ENCODE measurements at regions not wholly inside any gene's neighbourhood (a gene's known extent, or its start where the extent isn't known, plus 50 kb on each side); places are given as distances from the start of the nearest gene placed in this dataset.

DNA sequence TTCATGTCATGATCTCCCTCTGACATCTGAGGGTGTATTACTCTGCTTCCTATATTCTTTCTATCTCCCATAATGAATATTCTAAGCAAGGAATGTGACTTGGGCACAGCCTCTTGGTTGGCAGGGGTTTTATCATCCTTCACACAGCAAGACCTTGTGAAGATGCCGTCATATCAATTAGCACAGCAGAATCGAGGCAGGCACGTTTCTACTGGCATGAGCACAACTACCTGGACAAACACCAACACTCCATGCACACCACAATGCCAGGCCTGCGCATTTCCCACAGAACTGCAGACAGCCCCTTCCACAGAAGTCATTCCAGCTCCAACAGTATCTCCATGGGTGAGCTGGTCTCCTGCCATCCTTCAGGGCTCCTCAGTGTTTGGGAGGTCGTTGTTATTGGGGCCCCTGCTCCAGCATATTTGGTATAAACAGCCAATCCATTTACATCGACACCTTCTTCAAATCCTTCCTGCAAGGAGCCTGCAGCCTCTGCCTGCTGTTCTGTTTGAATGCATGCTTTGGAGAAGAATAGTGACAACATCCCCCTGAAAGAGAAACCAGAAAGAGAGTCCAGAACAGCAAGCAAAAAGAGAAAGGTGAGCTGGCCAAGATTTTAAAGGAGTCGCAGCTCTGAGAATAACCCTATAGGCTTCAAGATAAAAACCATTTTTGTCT lies 275.5 kb downstream of the SHOX2 start:
- TF ChIP-seq, protein P1, sequence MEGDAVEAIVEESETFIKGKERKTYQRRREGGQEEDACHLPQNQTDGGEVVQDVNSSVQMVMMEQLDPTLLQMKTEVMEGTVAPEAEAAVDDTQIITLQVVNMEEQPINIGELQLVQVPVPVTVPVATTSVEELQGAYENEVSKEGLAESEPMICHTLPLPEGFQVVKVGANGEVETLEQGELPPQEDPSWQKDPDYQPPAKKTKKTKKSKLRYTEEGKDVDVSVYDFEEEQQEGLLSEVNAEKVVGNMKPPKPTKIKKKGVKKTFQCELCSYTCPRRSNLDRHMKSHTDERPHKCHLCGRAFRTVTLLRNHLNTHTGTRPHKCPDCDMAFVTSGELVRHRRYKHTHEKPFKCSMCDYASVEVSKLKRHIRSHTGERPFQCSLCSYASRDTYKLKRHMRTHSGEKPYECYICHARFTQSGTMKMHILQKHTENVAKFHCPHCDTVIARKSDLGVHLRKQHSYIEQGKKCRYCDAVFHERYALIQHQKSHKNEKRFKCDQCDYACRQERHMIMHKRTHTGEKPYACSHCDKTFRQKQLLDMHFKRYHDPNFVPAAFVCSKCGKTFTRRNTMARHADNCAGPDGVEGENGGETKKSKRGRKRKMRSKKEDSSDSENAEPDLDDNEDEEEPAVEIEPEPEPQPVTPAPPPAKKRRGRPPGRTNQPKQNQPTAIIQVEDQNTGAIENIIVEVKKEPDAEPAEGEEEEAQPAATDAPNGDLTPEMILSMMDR (IDR thresholded peaks at IDR 0.05) = no peak
- TF ChIP-seq POLR2A (IDR thresholded peaks at IDR 0.05) = no peak

Data from testis (tissue), 2 donors.